ENCODE measurements at regions not wholly inside any gene's neighbourhood (a gene's known extent, or its start where the extent isn't known, plus 50 kb on each side); places are given as distances from the start of the nearest gene placed in this dataset.

GRCh38 chrX:139203651-139204570 lies 326.6 kb upstream of the F9 start (continued):
- no peak for TF ChIP-seq NR2C2 (CRISPR knock-in tag; IDR thresholded peaks at IDR 0.05)
- TF ChIP-seq NR2C2 (tag; IDR thresholded peaks at IDR 0.05): peak; percentile 76
- TF ChIP-seq, protein P1, sequence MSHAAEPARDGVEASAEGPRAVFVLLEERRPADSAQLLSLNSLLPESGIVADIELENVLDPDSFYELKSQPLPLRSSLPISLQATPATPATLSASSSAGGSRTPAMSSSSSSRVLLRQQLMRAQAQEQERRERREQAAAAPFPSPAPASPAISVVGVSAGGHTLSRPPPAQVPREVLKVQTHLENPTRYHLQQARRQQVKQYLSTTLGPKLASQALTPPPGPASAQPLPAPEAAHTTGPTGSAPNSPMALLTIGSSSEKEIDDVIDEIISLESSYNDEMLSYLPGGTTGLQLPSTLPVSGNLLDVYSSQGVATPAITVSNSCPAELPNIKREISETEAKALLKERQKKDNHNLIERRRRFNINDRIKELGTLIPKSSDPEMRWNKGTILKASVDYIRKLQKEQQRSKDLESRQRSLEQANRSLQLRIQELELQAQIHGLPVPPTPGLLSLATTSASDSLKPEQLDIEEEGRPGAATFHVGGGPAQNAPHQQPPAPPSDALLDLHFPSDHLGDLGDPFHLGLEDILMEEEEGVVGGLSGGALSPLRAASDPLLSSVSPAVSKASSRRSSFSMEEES (CRISPR knock-in tag; IDR thresholded peaks at IDR 0.05): no peak
- TF ChIP-seq ZBTB7A (IDR thresholded peaks at IDR 0.05; ENCODE audit: borderline replicate concordance, control insufficient read depth, low read depth, low read length): peak; percentile 43; the same call in 1 of the 2 replicates
- no peak for TF ChIP-seq NCOR1 (IDR thresholded peaks at IDR 0.05)
- no peak for TF ChIP-seq ZBTB8A (IDR thresholded peaks at IDR 0.05; ENCODE audit: partially characterized antibody)
- TF ChIP-seq KDM5B (IDR thresholded peaks at IDR 0.05; ENCODE audit: insufficient replicate concordance, low read depth, low read length): peak; percentile 22
